ENCODE measurements at regions not wholly inside any gene's neighbourhood (a gene's known extent, or its start where the extent isn't known, plus 50 kb on each side); places are given as distances from the start of the nearest gene placed in this dataset.
A peak's percentile ranks its signal among the peaks of the same experiment; 100 is the strongest.
"Not testable (repeated sequence)": the region's sequence is repeated elsewhere in the genome, so short reads cannot be mapped to it uniquely, and the experiment has no call there.

- no peak for DNase-seq
Observed at GRCh38 chr6:168871642-168872315, 381.9 kb downstream of the THBS2 start.

- no peak for DNase-seq
Observed at GRCh38 chr6:168870982-168871381, 382.7 kb downstream of the THBS2 start.

- no peak for DNase-seq
Observed at GRCh38 chr6:168867247-168868102, 386.2 kb downstream of the THBS2 start.

- no peak for DNase-seq
Observed at GRCh38 chr6:168866534-168866933, 387.1 kb downstream of the THBS2 start.

- DNase-seq: no peak
Observed at GRCh38 chr6:168865522-168865921, 388.1 kb downstream of the THBS2 start.

GRCh38 chr6:168864541-168865460, 388.8 kb downstream of the THBS2 start:
- peak; percentile 1 for DNase-seq

- DNase-seq: no peak
Observed at GRCh38 chr6:168863467-168863866, 390.2 kb downstream of the THBS2 start.

- no peak for DNase-seq
Observed at GRCh38 chr6:168862346-168862980, 391.2 kb downstream of the THBS2 start.

GRCh38 chr6:168860987-168861386, 392.7 kb downstream of the THBS2 start:
- no peak for DNase-seq

GRCh38 chr6:168860341-168860740, 393.3 kb downstream of the THBS2 start:
- no peak for DNase-seq

- no peak for DNase-seq
Observed at GRCh38 chr6:168858926-168859325, 394.7 kb downstream of the THBS2 start.

- DNase-seq: no peak
Observed at GRCh38 chr6:168856914-168857313, 396.7 kb downstream of the THBS2 start.

- no peak for DNase-seq
Observed at GRCh38 chr6:168852376-168852884, 401.2 kb downstream of the THBS2 start.

GRCh38 chr6:168851460-168852375, 401.9 kb downstream of the THBS2 start:
- no peak for DNase-seq

GRCh38 chr6:168850027-168850736, 403.5 kb downstream of the THBS2 start:
- DNase-seq: not testable (repeated sequence)

- no peak for DNase-seq
Observed at GRCh38 chr6:168849459-168849858, 404.2 kb downstream of the THBS2 start.

- no peak for DNase-seq
Observed at GRCh38 chr6:168848797-168849196, 404.8 kb downstream of the THBS2 start.

GRCh38 chr6:168844821-168845609, 404.0 kb downstream of the SMOC2 start:
- no peak for DNase-seq

- not testable (repeated sequence) for DNase-seq
Observed at GRCh38 chr6:168842632-168843212, 401.7 kb downstream of the SMOC2 start.
